ENCODE measurements at regions not wholly inside any gene's neighbourhood (a gene's known extent, or its start where the extent isn't known, plus 50 kb on each side); places are given as distances from the start of the nearest gene placed in this dataset.
"Not testable (repeated sequence)": the region's sequence is repeated elsewhere in the genome, so short reads cannot be mapped to it uniquely, and the experiment has no call there.

GRCh38 chr12:43252585-43252984 is 299.4 kb downstream of the ADAMTS20 start:
- DNase-seq (ENCODE audit: low spot score) = no peak

- no peak for DNase-seq (ENCODE audit: low spot score)
Measured at GRCh38 chr12:43245947-43246346, 306.1 kb downstream of the ADAMTS20 start.

DNA sequence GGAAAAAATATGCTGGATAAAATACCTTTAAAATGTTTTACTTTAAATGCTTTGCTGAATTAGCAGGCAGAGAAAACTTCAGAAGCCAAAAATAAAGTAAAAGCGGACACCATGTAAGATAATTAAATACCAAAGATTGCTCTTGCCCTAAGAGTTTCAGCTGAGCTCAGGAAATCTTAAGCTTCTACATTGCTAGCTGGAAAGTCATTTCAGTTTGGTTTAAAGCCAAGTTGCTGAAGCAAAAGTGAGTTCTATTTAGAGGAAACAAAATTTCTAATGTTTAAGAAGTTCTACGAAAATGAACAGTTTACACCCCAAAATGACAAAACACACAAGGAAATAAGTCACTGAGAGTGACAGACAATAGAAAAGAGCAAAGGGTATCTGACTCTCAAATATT is 310.0 kb downstream of the ADAMTS20 start:
- no peak for DNase-seq (ENCODE audit: low spot score)

DNA sequence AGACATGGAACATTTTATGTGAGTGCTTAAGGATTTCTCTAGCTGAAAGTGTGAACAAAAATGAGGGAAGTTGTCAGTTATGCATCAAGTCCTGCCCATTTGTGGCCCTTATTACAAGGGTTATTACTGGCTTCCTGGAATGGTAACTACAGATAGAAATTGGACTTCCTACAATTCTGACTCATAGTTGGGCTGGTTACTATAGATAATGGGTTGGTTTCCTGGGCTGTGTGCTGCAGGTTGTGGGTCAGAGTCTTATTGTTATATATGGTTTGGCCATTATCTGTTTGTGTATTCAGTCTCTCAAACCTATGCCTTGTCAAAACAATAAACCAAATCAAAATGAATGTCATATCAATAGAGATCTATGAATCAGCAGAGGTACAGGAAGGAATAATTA is 313.7 kb downstream of the ADAMTS20 start:
- no peak for DNase-seq (ENCODE audit: low spot score)

DNA sequence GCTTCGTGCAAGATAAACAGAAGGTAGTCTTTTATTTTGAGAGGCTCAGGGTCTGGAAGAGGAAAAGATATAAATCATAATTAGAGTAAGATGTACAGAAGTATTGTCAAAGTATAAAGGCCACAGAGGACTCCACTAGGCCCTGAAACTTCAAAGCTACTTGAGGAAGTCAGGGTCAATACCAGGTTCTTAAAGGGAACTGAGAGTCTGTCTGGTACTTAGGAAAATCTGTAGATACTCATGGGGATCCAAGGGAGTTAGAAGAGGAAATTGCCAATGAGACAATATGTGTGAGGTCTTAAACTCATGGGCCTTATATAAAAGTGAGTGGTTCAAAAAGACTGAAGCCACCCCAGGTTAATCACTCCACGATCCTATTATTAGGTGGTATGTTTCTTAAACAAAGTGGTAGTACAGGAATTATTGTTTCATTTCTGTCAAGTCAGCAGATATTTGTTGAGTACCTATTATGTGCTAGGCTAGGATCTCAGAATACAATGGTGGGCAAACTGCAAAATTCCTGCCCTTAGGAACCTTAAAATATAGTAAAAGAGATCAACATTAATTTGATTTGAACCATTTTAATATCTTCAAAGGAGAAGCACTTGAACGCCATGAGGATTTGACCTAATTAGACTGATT is 314.6 kb downstream of the ADAMTS20 start:
- DNase-seq (ENCODE audit: low spot score) = no peak

DNA sequence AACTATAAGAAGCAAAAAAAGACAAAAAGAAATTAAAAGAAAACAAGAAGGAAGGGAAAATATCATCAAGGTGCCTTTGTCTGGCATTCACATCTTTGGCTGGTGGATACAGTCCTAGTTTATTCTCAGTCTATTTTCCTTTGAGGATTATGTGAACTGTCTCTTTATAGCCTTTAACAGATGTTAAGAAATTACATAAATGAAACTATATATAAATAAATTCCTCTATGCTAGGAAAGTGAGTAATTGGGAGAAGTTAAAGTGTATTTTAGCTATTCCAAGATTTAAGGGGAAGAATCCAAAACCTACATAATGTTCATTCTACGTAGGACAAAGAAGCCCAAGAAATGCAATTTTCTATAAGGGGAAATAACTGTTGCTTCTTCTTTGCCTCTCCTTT is 316.3 kb downstream of the ADAMTS20 start:
- no peak for DNase-seq (ENCODE audit: low spot score)

DNA sequence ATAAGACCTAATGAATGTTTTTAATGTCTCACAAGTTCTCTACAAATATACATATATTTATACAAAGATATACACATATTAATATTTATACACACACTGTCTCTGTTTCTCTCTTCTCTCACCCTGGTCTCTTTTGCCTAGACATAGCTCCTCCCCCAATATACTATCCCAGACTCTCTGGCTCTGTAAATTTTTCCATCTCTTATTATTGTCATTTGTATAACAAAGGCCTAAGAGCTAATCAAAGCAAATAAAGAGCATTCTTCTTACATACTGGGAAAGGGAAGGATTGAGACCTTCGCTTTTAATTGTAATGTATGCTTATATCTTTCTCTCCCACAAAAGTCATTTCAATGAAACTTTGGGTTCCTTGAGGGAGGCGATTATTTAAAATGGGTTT is 318.1 kb downstream of the ADAMTS20 start:
- no peak for DNase-seq (ENCODE audit: low spot score)

DNA sequence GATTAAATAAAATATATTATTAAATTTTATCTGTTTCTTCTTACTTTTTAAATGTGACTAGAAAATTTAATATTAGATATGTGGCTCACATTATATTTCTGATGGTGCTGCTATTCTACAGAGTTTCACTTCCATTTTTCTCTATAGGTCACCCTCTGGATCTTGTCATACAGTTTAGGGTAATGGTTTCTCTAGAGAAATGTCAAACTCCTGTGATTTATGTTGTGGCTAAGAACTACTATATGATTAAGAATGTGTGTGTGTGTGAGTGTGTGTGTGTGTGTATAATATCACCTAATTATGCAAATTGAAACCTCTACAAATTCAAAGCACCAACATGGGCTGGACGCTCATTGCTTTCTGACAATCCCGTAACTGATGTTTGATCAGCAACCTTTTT is 325.9 kb downstream of the ADAMTS20 start:
- no peak for DNase-seq (ENCODE audit: low spot score)

DNA sequence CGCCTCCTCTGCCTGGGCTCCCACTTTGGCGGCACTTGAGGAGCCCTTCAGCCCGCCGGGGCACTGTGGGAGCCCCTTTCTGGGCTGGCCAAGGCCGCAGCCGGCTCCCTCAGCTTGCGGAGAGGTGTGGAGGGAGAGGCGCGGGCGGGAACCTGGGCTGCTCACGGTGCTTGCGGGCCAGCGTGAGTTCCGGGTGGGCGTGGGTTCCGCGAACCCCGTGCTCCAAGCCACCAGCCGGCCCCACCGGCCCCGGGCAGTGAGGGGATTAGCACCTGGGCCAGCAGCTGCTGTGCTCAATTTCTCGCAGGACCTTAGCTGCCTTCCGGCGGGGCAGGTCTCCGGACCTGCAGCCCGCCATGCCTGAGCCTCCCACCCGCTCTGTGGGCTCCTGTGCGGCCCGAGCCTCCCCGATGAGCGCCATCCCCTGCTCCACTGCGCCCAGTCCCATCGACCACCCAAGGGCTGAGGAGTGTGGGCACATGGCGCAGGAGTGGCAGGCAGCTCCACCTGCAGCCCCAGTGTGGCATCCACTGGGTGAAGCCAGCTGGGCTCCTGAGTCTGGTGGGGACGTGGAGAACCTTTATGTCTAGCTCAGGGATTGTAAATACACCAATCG is 327.7 kb downstream of the ADAMTS20 start:
- not testable (repeated sequence) for DNase-seq (ENCODE audit: low spot score)

DNA sequence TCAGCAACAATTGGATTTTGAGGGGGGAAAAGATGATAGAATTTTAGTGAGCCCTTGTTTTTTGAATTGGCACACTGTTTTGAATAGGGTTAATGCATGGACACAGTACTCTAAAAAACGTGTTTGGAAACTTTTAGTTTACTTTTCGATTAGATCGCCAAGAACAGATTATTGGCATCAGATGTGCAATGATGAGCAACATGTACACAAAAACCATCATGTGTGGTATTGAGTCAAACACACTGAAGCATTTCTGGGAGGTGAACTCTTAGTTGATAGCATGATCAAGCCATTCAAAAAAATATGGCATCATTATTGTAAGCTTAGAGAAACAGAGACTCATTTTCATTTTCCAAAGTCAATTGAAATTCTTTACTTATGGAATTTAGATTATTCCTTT is 329.2 kb downstream of the ADAMTS20 start:
- DNase-seq (ENCODE audit: low spot score) = no peak

DNA sequence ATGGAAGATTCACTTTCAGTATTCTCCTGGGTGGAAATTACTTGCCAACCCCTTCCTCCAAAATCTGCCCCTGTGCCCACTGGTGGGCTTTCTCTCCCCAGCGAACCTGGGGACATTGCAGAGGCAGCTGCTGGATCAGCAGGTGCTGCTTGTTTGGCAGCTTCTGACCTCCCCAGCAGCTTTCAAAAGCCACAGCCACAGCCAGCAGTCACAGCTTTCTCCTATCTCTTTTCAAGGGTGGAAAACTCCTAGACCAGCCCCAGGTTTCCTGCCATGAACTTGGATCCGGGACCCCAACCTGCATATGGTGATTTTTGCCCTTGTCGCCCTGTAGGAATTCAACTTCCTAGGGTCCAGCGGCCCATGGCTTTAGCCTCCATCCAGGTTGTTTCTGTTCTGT is 330.8 kb downstream of the ADAMTS20 start:
- no peak for DNase-seq (ENCODE audit: low spot score)

- DNase-seq (ENCODE audit: low spot score) = no peak
Measured at GRCh38 chr12:43216490-43216889, 335.5 kb downstream of the ADAMTS20 start.

DNA sequence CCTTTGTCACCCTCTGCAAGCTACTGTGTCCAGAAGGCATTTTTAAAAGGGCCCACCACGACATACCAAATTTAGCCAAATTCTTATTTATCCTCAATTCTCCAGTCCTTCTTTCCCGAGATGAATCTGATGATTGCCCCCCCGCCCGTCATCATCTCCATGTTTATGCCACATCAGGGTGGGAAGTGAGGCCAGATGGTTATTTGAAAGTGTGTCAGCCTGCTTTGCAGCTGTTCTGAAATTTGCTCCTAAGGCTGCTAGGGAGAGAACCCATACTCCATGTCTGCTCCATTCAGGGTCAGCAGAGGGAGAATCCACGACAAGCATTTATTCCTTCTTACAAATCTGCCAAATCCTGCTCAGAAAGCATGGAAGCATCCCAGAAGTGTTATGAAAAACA is 337.8 kb downstream of the ADAMTS20 start:
- no peak for DNase-seq (ENCODE audit: low spot score)

DNA sequence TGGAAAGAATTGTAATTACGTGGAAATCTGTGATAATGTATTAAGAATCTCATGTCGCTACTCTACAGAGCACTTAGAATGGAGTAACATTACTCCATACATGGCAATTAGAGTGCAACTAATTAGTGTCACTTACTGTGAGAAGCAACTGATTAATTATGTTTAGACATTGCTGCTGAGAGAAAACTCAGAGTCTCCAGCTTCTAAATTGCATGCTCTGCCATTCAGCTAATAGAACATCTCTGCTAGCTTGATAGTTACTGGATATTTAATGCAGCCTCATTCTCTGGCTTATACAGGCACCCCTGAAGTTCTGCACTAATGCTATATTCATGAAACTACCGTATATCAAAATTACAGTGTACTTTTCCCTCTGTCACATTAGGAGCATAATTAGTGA is 338.4 kb downstream of the ADAMTS20 start:
- DNase-seq (ENCODE audit: low spot score) = no peak

- no peak for DNase-seq (ENCODE audit: low spot score)
Measured at GRCh38 chr12:43210485-43211192, 341.4 kb downstream of the ADAMTS20 start.

- no peak for DNase-seq (ENCODE audit: low spot score)
Measured at GRCh38 chr12:43208627-43209026, 343.4 kb downstream of the ADAMTS20 start.

DNA sequence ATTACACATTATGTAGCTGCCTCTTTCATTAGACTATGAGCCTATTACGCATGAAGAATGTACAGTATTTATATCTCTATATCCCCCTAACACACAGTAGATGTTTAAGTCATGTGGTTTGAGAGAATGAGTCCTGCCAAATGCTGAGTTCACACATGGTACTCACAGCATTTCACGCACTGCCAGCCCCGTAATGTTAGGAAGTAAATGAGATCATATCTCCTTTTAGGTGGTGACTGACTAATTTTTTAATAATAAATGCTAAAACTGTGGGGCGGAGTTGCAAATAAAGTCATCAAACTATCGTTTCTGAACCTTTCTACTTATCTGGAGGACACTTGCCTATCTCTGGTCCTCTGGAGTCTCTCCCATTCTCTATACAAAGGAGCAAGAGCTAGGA is 343.8 kb downstream of the ADAMTS20 start:
- DNase-seq (ENCODE audit: low spot score) = no peak

DNA sequence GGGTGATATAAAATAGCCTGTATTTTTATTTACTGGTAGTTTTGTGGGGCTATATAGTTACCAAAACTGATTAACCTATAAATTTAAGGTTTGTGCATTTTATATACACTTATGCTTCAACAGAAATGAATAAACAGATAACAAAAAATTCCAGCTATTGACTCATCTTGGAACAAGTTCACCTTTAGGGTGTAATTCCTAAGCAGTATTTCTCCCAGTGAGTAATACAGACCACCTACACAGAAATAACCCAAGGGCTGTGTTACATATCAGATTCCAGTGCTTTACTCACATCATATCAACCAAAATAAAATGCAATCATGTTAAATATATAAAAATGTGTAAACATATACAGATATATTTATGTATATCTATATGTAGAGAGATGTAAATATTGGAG is 345.6 kb downstream of the ADAMTS20 start:
- no peak for DNase-seq (ENCODE audit: low spot score)

- DNase-seq (ENCODE audit: low spot score) = no peak
Measured at GRCh38 chr12:43198608-43199007, 353.4 kb downstream of the ADAMTS20 start.

- DNase-seq (ENCODE audit: low spot score) = no peak
Measured at GRCh38 chr12:43196268-43196907, 355.6 kb downstream of the ADAMTS20 start.

- DNase-seq (ENCODE audit: low spot score) = not testable (repeated sequence)
Measured at GRCh38 chr12:43193096-43193495, 358.9 kb downstream of the ADAMTS20 start.

DNA sequence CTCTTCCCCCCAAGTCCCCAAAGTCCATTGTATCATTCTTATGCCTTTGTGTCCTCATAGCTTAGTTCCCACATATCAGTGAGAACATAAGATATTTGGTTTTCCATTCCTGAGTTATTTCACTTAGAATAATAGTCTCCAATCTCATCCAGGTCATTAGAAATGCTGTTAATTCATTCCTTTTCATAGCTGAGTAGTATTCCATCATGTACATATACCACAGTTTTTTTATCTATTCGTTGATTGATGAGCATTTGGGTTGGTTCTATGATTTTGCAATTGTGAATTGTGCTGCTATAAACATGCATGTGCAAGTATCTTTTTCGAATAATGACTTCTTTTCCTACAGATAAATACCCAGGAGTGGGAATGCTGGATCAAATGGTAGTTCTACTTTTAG is 359.6 kb downstream of the ADAMTS20 start:
- not testable (repeated sequence) for DNase-seq (ENCODE audit: low spot score)

DNA sequence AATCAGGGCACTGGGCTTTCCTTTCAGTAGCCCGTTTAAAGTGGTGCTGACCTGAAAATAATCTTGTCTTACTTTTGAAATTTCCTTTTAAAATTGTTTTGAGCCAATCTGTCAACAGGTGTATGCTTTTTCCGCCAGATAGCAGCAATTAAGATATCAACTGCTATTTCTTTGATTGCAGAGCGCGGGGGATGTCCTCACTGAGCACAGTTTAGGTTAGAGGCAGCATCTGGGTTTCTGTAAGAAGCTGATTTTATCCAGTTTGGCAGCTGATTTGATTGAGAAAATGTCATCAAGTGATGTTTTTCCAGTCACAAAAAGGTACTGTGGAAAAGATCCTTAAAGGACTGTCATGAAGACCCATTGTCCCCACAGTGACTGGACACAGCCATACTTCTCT is 371.8 kb downstream of the ADAMTS20 start:
- DNase-seq (ENCODE audit: low spot score) = no peak

Data from pons (tissue), 1 donor.